ENCODE measurements at regions not wholly inside any gene's neighbourhood (a gene's known extent, or its start where the extent isn't known, plus 50 kb on each side); places are given as distances from the start of the nearest gene placed in this dataset.
"Not testable (repeated sequence)": the region's sequence is repeated elsewhere in the genome, so short reads cannot be mapped to it uniquely, and the experiment has no call there.

DNA sequence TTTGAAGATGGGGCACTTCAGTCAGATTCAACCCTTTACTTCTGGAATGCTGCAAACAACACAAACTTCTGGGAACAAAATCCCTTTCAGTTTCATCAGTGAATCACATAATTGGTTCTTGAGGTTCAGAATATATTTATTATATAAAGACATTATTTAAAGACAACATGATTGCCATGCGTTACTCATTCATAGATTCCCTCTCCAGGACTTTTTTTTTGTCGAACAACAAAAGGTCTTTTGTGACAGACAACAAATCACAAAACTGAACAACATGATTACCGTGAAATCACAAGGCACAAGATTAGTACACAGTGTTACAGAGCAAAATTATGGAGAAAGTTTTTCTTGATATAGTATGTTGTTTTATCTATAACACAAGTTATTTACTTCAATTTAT is 1815.0 kb downstream of the NCAM2 start:
- DNase-seq, result no peak

DNA sequence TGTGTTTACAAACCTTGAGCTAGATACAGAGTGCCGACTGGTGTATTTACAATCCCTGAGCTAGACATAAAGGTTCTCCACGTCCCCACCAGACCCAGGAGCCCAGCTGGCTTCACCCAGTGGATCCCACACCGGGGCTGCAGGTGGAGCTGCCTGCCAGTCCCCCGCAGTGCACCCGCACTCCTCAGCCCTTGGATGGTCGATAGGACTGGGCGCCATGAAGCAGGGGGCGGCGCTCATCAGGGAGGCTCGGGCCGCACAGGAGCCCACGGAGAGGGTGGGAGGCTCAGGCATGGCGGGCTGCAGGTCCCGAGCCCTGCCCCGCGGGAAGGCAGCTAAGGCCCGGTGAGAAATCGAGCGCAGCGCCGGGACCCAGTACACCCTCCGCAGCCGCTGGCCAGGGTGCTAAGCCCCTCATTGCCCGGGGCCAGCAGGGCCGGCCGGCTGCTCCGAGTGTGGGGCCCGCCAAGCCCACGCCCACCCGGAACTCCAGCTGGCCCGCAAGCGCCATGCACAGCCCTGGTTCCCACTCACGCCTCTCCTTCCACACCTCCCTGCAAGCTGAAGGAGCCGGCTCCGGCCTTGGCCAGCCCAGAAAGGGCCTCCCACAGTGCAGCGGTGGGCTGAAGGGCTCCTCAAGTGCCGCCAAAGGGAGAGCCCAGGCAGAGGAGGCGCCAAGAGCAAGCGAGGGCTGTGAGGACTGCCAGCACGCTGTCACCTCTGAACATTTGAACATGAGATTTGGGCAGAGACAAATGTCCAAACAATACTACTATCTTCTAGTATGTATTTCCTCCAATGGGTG is 1820.7 kb downstream of the NCAM2 start:
- DNase-seq, result not testable (repeated sequence)

GRCh38 chr21:22827422-22827821 is 1829.2 kb downstream of the NCAM2 start:
- no peak for DNase-seq

DNA sequence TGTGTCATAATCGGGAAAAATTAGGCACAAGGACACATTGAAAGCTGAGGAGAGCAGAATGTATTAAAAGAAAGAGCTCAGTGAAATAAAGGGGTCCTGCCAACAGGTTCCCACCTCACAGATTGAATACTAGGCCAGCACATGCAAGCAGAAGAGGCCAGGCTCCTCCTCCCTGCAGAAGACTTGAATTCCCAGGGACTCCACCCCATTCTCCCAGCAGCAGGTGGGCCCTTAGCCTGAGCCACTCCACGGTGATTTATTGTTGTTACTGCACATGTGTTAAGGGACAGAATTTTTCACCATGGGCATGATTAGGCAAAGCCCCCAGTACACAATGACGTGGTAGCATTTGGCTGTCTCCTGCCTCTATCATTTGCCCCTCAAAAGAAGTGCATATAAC is 1844.7 kb downstream of the NCAM2 start:
- DNase-seq, result no peak

- no peak for DNase-seq
These were observed 1857.4 kb downstream of the NCAM2 start for GRCh38 chr21:22855581-22855980.

DNA sequence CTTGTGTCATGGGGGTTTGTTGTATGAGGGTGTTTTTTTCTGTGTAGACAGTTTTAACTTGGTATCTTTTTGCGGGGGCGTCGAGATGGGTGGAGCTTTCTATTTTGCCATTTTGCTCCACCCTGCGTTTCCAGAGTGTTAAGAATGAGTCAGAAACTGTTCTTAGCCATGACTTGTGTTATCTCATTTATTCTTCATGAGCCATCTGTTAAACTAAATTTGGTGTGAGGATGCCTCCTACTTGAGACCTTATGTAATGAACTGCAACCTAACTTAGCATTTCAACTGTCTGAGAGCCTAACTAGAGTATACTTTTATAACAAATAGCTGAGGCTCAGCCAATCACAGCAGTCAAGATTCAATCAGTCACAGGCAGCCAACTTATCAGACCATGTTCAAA is 1873.5 kb downstream of the NCAM2 start:
- no peak for DNase-seq

- DNase-seq, result no peak
These were observed 1882.4 kb downstream of the NCAM2 start for GRCh38 chr21:22880573-22880972.

GRCh38 chr21:22881131-22881530 is 1882.9 kb downstream of the NCAM2 start:
- no peak for DNase-seq

- DNase-seq, result no peak
These were observed 1886.9 kb downstream of the NCAM2 start for GRCh38 chr21:22885079-22885478.

DNA sequence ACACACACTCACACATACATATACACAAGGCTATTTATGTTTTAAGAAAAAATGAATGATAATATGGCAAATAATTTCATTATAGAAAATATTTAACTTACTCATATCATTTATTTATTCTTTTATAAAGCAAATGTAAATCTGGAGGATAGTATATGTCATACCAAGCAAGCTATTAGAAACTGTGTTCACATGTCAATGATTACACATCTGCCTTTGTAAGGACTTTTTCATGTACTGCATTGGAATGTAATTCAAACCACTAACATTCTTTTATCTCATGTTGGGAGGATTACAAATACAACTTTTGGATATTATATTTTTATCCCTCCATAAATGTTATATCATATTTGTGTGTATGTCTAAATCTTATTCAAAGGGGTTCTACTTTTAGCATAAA is 1887.4 kb downstream of the NCAM2 start:
- DNase-seq, result no peak

DNA sequence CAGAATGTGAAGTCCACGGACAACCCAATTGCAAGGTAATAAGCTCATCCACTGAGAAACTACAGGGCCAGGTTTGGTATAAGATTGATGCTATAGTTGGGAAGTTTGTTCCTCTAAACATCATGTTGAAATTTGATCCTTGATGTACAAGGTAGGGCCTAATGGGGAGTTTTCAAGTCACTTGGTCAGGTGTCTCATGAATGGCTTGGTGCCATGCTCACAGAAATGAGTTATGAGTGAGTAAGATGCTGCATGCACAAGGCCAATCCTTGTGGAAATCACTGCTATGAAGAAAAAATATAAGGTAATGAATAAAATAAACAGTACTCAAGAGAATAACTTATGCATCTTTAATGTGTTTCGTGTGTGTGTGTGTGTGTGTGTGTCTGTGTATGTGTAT is 1891.2 kb downstream of the NCAM2 start:
- no peak for DNase-seq

- no peak for DNase-seq
These were observed 1892.4 kb downstream of the NCAM2 start for GRCh38 chr21:22890656-22891055.

DNA sequence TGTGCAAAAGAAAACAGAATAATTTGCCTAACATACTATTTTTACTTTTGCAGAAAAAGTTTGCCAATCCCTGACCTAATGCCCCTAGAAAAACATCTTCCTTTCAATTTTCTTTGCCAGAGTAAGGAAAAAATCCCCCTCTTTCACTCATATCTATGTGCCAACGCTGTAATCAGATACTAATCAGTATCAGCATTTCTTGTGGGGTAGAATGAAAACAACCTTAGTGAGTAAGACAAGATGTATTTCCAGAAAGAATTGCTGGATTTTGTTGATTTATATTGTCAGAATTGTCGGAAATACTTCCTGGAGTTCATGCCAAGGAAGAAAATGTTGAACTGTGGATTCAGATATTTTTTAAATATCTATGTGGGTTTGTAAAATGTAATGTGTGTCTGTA is 1893.8 kb downstream of the NCAM2 start:
- no peak for DNase-seq

- no peak for DNase-seq
These were observed 1894.5 kb downstream of the NCAM2 start for GRCh38 chr21:22892740-22893139.

GRCh38 chr21:22898051-22898665 is 1899.9 kb downstream of the NCAM2 start:
- no peak for DNase-seq

DNA sequence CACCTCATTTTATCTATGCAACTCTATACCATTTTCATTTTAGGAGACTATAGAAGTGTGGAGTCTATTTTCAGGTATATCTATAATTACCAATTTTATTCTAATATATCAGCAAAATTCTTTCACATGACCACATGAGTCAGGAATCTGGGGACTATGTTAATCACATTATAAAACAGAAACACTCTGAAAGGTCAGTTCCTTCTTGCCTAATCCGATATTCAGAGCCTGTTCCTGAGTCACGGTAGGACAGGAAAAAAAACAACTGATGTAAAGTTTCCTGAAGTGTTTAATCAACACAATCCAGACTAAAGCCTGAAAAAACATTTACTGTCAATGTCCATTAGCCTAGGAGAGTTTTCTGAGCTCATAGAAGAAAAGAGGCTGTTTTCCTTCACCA is 1902.3 kb downstream of the NCAM2 start:
- no peak for DNase-seq

DNA sequence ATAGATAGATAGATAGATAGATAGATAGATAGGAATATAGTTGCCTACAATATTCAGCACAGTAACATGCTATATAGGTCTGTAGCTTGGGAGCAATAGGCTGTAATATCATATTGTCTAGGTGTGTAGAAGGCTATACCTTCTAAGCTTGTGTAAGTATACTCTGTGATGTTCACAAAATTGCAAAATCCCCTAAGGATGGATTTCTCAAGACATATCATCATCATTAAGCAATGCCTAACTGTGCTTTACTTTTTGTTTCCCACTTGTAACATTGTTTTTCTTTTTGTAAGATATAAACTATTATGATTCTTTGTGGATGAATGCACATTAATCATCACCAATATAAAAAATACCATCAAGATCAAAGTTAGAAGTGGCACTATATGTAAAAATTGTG is 1905.6 kb downstream of the NCAM2 start:
- no peak for DNase-seq

DNA sequence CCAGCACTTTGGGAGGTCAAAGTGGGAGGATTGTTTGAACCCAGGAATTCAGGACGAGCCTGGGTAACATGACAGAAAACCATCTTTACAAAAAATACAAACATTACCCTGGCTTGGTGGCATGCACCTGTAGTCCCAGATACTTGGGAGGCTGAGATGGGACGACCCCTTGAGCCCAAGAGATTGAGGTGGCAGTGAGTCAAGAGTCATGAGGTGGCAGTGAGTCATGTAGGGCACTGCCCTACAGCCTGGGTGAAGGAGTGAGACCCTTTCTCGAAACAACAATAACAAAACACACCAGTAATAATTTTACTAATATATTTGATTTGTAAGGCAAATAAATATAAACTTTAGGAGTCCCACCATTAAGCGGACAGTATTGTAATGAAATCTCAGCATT is 1906.2 kb downstream of the NCAM2 start:
- DNase-seq, result no peak

DNA sequence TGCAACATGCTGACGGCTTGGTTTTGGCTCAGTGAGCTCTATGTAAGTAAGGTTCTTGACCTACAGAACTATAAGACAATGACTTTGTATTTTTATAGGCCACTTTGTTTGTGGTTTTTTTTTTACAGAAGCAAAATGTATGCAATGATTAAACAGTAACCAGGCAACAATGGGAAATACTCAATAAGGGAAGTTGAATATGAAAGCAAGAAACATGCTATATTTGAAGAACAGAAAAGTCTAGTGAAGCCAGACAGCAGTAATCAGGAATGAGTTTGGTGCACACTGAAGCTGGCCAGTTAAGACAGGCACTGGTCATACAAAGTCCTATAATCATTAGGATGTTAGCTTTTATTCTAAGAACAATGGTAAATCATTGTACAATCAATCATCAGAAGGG is 1926.8 kb downstream of the NCAM2 start:
- DNase-seq, result no peak

DNA sequence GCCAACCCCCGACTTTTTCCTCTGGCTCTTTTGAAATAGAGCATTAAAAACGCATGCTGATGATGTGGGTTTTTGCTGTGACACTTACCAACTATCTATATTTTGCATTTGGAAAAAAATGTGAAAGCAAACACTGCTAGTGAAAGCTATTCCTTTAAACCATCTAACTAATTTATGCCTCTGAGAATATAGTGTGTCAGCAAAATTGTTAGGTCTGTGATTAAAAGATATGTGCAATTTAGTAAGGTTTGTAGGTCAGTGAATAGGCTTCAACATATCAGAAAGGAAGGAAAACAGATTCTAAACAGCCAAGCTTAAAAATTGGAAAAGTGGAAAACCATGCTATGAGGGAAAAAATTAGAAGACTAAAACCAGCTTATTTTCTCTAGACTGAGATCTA is 1929.3 kb downstream of the NCAM2 start:
- no peak for DNase-seq

DNA sequence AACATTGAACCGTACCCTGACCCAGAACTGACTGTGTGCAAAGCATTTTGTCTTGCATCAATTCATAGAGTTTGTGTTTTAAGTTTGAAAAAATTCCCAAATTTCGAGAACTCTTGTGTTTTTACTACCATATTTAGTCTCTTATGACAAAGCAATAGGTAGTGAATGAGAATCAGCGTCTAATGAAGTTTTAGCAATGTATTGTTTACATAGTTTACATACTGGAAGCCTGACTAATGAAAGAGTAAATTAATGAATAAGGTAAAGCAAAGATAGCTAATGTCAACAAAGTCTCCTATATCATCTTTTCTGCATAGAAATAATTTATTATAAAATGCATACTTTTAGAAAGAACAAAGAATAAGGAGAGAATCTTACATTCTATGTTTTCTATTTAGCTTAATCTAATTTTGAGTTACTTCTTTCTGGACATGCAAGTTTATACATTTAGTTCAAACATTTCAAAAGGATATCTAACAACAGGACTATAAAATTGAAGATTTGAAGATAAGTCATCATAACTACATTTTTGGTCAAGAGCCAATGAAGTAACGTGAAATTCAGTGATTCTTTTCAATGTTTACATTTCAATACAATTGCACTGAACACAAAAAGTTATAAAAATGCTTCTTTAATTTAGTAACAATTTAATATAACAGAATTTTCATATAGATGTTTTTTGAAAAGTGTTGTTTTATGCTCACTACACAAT is 1943.7 kb downstream of the NCAM2 start:
- no peak for DNase-seq

DNA sequence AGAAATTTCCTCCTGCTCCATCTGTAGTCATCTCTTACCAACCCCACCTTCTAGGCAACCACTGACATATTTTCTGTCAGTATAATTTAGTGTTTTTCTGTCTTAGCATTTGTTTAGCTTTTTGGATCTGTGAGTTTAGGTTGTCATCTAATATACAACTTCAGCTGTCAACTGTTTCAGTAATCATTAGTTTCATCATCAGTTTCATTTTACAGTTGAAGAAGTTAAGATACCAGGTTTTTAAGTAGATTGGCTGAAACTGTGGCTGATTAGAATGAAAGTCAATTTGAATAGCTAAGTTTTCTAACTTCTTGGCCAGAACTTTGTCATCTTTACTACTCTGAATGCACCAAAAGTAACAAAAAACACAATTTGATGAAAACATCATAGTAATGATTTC is 1957.3 kb downstream of the NCAM2 start:
- no peak for DNase-seq

GRCh38 chr21:22961258-22961657 is 1963.0 kb downstream of the NCAM2 start:
- no peak for DNase-seq

- no peak for DNase-seq
These were observed 1967.4 kb downstream of the NCAM2 start for GRCh38 chr21:22965455-22966135.
